GM21515 (cell line): ENCODE measurements at regions not wholly inside any gene's neighbourhood (a gene's known extent, or its start where the extent isn't known, plus 50 kb on each side); places are given as distances from the start of the nearest gene placed in this dataset.
A peak's percentile ranks its signal among the peaks of the same experiment; 100 is the strongest.
"Not testable (repeated sequence)": the region's sequence is repeated elsewhere in the genome, so short reads cannot be mapped to it uniquely, and the experiment has no call there.

Source experiments
- ATAC-seq: cut with Tn5 transposase; IDR thresholded peaks from one replicate; pipeline ENCODE4 v1.9.1; 2021; ENCODE audit not compliant: unreplicated experiment

DNA sequence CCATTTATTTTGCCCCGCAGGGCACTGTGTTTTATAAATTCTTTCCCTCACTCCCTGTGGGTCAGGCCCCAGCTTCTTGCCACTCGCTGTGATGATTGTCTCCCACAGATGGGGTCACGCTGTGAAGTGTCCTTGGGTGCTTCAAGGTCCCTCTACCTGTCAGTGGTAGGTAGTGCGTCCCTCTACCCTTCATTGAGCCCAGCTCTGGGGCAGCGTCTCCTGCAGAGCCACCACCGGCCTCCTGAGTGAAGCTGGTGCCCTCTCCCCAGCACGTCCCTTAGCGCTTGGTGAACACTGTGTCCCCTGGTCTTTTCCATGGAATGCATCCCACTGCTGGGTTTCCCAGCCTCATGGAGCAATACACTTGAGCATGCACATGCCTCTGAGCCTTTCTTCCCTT is 108.2 kb downstream of the NRN1 start:
- ATAC-seq: no peak

DNA sequence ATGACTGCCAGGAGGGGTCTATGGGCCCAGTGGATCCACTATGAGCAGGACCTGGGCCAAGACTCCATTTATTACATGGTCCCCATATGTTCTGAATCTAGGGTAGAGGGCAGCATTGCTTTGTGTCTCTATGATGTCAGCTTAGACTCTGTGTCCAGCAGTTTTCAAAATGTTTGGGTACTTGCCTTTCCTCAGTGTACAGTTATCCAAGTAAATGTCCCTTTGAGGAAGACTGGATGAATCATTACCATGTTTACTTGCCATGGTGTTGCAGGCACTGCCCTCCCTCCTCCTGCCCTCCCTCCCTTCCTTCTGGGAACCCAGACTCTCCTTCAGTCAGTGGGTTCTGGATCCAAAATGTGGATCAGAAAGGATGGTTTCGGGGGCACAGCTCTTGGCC is 108.6 kb downstream of the NRN1 start:
- no peak for ATAC-seq

DNA sequence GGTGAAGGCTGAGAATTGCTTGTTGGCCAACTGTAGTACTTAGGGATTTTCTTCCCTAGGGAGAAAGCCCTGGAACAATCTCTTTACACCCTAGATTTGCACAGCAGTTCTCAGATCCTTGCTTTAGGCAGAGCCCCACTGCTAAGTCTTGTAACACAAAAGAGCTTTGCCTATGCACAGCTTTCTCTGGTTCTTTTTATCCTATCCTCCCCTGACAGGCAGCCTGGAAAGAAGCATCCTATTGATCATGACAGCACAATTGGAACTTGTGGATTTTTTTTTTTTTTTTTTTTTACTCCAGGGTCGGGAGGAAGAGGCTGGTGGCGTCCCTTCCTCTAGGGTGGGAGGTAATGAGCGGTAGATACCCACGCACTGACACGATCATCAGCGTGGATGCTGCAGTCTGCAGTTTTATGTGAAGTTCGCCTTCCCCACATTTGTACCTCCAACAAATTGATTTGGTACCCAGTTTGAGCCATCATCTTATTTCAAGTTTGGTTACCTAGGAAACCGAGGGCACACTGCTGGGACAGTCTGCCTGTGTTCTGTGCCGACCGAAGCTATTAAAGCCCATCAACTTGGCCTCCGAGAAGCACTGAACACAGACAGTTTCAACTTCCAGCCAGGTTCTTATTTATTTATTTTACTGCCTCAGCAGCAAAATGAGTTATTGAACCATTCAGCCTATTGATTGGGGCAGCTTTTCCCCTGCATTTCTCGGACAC is 110.1 kb downstream of the NRN1 start:
- ATAC-seq: no peak

DNA sequence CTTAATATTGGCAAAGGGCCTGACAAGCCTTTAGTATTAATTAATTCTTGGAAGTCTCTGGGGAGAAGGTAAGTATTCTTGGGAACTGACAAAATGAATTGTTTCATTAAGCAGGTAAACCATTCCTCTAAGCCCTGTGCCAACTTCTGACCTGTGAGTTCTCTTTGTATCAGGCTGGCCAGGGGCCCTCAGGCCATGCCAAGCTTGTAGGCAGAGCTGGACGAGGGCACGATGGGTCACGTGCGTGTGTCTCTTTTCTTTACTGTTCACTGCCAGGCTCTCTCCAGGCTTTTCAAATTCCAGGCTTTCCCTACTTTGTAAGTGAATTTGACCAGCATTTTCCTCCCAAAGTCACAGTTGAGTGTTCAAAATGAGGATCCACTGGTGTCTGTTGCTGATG is 112.4 kb downstream of the NRN1 start:
- ATAC-seq: no peak

DNA sequence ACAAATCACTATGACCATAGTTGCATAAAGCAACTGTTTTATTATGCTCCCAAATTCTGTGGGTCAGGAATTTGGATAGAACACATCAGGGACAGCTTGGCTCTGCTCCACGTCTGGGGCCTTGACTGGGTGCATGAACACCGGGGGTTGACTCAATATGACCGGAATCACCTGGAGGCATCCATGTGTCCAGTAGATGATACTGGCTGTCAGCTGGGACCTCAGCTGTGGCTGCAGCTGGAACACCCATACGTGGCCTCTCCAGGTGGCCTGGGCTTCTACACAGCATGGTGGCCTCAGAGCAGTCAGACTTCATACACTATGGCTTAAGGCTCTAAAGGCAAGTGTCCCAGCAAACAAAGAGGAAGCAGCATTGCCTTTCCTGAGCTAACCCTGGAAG is 113.4 kb downstream of the NRN1 start:
- ATAC-seq: no peak

DNA sequence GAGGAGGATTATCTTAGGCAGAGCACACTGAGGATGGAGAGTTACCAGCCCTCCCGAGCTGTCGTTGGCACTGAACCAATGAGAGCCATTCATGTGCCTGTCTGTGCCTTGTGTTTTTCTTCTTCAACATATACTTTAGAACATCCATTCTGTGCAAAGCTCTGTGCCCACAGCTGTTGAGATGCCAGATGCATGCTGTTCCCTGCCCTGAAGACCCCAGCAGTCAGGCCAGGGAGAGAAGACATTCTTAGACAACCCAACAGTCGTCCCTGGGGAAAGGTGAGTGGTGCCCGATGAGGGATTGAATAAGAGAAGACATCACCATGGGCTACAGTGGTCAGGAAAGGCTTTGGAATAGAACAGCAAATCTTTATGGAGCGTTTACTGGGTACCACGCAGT is 114.1 kb downstream of the NRN1 start:
- ATAC-seq: no peak

DNA sequence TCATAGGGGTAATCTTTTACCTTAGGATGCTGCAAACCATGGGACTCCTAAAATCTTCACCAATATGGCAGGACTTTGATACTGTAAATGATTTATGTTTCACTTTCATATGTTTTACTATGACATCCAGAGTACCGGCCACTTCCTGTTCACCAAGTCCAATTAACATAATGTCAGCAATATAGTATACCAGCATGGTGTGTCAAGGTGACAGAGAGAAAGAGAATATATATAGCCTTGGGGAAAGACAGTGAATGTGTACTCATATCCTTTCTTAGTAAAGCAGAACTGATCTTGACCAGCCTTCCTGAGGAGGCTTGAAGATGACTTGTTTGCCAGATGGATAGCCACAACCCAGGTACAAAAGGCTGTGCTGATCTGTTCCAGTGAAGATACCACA is 127.9 kb downstream of the NRN1 start:
- no peak for ATAC-seq

DNA sequence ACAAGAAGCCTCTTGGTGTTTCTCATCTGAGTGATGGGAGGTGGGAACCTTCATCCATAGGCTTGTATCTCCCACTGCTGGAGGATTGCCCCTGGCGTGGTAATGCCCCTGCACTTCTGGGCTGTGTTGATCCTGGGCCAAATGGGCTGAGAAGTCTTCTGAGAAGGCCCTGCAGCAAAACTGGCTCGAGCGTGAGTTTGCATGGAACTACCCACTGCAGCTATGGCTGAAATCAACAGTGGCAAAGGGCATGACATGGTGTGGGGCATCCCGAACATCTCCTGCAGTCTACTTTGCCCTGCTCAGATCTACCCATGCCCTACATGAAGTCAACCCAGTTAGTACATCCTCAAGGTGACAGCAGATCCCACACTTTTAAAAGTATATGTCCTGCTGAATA is 130.6 kb downstream of the NRN1 start:
- ATAC-seq: no peak

DNA sequence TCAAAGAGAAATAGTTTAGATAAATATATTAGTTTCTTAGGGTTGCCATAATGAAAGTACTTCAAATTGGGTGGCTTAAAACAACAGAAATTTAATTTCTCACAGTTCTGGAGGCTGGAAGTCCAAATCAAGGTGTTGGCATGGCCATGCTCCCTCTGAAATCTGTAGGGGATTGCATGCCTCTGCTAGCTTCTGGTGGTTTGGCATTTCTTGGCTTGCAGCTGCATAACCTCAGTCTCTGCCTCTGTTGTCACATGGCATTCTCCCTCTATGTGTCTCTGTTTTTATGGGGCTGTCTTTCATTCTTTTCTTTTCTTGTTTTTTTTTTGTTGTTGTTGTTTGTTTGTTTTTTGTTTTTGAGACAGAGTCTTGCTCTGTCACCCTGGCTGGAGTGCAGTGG is 132.7 kb downstream of the NRN1 start:
- not testable (repeated sequence) for ATAC-seq

DNA sequence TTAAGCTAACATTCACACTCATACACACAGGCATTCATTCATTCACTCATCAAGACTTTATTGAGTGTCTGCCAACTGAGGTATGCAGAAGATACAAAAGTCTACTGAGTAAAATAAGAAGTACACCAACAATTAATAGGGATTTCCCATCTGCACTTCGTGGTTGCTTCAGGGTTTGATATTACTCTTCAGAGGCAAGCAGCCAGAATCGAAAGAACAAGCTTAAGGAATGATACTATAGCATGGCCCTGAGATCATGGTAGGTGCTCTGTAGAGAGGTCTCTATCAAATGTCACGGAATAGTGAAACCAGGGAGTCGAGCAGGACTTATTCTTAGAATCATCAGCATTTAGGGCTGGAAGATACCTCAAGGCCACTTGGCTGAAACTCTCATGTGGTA is 135.4 kb downstream of the NRN1 start:
- ATAC-seq: no peak

DNA sequence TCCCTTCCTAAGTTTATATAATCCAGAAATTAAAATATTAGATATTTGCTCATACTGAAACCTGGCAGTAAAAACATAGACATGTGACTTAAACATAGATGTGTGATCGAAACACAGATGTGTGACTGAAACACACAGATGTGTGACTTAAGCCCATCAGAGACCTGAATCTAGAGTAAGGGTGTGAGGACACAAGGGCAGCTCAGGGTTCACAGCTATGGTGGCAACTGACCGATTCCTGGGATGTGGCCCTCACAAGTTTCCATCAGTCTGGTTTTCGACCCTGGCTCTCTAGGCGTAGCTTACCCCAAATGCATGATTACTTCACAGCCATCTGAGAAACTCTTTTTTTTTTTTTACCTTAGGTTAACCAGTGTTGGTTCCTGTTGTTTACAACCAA is 137.0 kb downstream of the NRN1 start:
- no peak for ATAC-seq

DNA sequence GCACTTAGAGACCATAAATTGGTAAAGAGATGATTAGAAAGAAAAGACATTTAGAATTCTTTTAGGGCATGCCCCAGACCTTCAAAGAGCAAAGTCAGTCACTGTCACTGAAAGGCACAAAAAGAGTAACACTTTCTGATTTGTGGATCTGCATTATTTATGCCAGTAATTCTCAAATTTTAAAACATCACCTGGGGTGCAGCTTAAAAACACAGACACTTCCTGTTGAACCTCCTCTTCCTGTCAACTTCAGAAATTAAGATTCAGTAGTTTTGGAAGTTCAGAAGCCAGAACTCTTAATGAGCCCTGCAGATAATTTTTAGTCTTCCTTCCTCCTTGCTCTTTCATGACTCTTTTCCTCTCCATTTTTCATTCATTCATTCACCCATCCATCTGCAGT is 137.5 kb downstream of the NRN1 start:
- no peak for ATAC-seq

DNA sequence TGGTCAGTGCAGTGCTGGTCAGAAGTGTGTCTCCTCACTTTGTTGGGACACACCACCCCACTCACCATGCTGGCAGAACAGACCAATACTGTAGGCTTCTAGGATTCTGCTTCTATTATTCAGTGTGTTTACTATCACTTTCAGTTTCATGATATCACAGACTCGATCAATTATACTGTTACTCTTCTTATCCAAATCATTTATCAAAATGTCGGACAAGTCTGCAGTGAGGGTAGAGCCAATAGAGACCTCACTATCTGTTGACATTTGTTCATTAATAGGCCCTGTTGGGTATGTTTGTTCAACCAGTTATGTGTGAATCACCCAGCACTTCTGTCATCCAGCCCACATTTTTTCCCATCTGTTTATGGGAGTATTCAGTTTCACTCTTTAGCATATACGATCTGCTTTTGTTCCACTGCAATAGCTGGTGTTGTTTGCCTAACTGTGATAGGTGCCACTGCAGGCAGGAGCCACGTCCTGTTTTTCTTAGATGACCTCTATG is 140.1 kb downstream of the NRN1 start:
- ATAC-seq: no peak

DNA sequence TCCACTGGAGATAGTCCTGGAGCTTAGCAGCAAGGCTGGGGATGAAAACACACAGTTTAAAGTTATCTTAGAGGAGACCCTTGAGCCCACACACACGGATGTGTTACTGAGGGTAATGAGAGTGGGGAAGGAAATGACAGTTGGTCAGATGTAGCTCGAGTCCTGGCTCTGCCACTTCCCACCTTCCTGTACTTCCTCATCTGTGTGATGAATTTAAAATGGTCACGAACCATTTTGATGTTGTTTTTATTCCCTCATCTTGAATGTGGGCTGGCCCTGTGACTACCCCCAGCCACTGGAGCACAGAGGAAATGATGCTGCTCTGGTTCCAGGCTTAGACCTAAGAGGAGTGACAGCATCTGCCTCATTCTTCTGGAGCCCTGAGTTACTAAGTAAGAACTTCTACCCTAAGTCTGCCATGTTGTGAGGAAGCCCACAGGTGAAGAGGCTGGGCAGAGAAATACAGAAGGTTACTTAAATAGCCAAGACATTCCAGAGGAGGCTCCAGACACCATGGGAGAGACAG is 141.2 kb downstream of the NRN1 start:
- no peak for ATAC-seq

DNA sequence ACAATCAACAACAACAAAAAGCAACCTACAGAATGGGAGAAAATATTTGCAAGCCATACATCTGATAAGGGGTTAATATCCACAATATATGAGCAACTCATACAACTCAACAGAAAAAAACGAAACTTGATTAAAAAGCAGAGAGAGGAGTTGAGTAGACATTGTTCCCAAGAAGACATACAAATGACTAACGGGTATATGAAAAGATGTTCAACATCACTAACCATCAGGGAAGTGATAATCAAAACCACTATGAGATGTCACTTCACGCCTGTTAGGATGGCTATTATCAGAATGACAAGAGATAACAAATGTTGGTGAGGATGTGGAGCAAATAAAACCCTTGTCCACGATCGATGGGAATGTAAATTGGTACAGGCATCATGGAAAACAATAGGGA is 145.9 kb downstream of the NRN1 start:
- ATAC-seq: no peak

DNA sequence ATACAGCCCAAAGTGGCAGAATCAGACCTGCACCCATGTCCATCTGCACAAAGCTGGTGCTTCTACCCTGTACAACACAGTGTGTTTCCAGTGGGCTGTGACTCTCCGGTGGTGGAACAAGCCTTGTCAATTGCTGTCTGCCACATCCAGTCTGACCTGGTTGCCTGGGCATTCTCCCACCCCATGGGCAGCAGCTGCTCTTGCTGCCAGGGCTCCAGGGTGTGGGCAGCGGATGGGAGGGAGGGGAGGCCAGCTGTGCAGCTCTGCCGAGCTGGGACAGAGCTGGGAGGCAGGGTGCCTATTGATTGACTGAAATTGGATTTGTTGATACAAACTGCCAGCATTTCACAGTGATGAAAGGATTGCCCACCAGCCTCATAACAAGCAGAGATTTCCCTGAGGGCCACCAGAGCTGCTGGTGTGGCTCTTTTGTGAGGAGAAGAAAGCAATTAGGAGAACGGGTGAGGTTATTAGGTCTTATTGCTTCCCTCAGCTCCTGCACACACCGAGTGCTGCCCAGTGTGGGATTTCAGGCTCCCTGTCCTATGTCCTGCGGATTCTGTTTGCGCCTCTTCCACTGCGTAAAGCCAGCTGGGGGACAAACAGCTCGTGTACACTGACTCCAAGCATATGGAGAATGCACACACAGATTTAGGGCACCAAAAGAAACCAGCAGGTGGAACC is 150.8 kb downstream of the NRN1 start:
- ATAC-seq: no peak

DNA sequence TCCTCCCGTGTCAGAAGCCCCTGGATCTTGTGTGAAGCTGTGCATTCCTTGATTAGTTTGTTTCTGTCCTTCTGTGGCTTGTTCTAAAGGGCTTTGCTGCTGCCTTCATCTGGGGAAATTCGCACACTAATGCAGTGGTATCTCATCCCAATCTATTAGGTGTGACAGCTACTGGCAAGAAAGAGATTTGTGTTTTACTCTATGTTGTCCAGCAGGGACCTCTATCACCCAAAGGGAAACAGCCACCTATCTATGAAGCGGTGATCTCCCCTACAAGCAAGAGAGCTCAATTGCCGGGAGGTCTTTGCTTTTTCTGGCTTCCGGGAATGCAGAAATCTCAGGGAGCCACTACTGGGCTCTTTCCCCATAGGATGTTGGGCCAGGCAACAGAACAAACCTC is 151.8 kb downstream of the NRN1 start:
- no peak for ATAC-seq

DNA sequence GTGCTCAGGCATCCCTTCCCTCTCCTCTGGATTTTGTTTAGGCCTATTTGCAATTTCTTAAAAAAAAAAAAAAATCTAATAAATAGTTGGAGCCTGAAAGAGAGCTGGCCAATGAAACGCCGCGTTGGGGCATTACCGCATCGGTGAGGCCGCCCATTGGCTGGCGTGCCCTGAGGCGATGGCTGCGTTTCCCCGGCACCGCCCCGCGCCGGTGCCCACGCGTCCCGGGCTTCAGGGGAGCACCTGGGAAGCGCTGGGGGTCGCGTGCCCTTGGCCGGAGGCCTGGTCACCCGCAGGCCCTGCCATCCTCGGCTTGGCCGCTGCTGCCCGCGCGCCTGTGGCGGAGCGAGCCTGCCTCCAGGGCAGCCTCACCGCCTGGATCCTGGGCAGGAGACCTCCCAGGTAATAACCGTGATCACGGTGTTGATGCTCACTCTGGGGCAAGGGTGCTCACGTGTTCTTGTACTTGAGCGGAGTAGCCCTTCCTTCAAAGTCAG is 155.4 kb downstream of the NRN1 start:
- peak; percentile 87 for ATAC-seq

DNA sequence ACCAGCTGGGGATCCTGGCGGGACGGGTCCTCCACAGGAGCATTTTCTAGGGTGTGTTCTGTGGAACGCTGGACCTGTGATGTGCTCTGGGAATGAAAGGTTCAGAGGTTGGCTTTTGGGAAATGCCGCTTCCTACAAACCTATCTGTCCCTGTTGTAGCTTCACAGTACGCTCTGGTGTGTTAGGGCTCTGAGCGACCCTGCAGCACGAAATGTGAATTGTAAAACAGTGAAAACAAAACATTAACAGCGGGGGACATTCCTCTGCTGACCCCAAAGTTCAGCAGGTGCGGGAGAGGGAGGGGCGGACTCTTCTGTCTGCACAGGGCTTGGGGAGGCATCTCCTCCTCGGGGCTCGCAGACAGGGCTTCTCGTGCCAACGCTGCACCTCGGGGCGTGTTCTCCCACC is 155.9 kb downstream of the NRN1 start:
- peak; percentile 33 for ATAC-seq

DNA sequence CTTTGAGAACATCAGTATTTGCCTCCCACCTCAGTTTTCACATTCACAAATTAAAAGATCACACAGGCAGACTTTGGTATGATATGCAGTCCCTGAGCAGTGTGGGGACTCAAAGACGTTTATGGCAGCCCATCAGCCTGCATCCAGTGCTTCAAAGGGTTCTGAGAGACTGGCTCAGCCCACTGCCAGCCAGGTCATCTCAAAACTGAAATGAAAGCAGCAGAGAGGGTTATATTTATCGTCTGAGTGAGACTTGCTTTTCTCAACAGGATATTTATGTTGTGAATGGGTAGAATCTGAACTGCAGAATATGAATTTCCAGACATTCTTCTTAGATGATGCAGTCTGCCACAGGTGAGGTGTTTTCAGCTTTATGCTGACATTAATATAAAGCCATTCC is 159.8 kb downstream of the NRN1 start:
- ATAC-seq: no peak

DNA sequence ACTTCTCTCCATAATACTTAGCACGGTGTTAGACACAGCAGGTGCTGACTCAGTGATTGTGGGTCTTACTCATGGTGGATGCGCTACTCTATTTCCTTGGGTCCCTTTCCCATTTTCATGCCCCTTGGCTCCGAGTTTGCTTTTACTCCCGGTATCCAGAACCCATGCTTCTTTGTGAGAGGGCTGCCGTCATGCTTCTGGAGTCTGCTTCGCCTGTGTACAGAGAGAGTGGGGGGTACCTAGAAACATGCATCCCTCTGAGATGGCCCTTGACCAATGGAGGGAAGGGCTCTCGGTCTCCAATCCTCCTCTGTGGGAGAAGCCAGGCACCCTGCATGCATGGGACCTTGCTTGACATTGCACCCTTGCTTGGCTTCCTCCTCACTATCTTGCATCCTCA is 160.4 kb downstream of the NRN1 start:
- ATAC-seq: no peak

DNA sequence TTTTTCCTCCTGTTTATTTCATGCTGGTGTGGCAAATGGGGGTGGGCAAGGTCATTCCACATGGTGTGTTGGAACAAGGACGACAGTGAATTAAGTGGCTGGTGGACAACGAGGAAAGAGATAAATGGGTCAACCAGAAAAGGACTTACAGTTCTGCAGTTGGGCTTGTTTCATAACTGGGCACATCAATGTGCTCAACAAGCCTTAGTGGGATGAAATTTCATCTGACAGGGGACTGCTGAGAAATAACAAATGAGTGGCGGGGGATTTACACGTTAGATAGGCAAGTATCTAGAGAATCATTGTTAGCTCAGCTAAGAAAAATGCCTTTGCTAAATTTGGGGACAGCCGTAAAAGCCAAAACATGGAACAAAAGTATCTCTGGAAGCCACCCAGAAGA is 163.6 kb downstream of the NRN1 start:
- no peak for ATAC-seq
